H1 (cell line): ENCODE measurements at regions not wholly inside any gene's neighbourhood (a gene's known extent, or its start where the extent isn't known, plus 50 kb on each side); places are given as distances from the start of the nearest gene placed in this dataset.

Experiments
- CTCF ChIA-PET: fragments of 300-600 bp; sonication (Branson Sonifier 250); formaldehyde crosslinking; loops from one replicate; lab custom pipeline; 2021; ENCODE audit not compliant: partially characterized antibody; lab: Charles Lee
- POLR2A ChIA-PET: fragments of 300-600 bp; sonication (Branson Sonifier 250); formaldehyde crosslinking; loops from one replicate; lab custom pipeline; 2021; ENCODE audit warnings: inconsistent platforms; ENCODE audit not compliant: partially characterized antibody; lab: Charles Lee
- DNase-seq, 2 experiments: peaks; one replicate each; pipeline versions ENCODE4 v3.0.0 to v3.0.0-alpha.2; 2010 to 2022; ENCODE audit warnings: low spot score in 2 of 2, low read depth in 1 of 2, mixed read lengths in 1 of 2
- FAIRE-seq: peaks from 2 replicates; lab custom pipeline; 2011; peaks lifted over from hg19 to GRCh38; lab: Jason Lieb, UNC
- H2AFZ ChIP-seq: 2 replicates; pipeline ENCODE4 v1.8.1; 2012; ENCODE audit warnings: low read length, inconsistent platforms
- H2AK5ac ChIP-seq: 2 replicates; pipeline ENCODE4 v1.6.1; 2013; ENCODE audit warnings: low read depth, low read length
- H2BK120ac ChIP-seq: replicated peaks from 2 replicates; pipeline ENCODE3; 2013; ENCODE audit warnings: low read depth, low read length, inconsistent platforms
- H2BK12ac ChIP-seq: 2 replicates; pipeline ENCODE4 v1.6.1; 2013; ENCODE audit warnings: low read depth, low read length
- H2BK15ac ChIP-seq: 2 replicates; pipeline ENCODE4 v1.6.1; 2013; ENCODE audit warnings: low read length
- H2BK20ac ChIP-seq: 2 replicates; pipeline ENCODE4 v1.6.1; 2013; ENCODE audit warnings: low read length
- H2BK5ac ChIP-seq: 2 replicates; pipeline ENCODE4 v1.6.1; 2013; ENCODE audit warnings: low read depth, low read length
- H3K14ac ChIP-seq: 2 replicates; pipeline ENCODE4 v1.6.1; 2013; ENCODE audit warnings: inconsistent platforms; ENCODE audit not compliant: insufficient read length
- H3K18ac ChIP-seq: 2 replicates; pipeline ENCODE4 v1.6.1; 2013; ENCODE audit warnings: low read length; ENCODE audit errors: extremely low read depth
- H3K23ac ChIP-seq: 2 replicates; pipeline ENCODE4 v1.6.1; 2013; ENCODE audit warnings: inconsistent platforms; ENCODE audit not compliant: insufficient read length
- H3K23me2 ChIP-seq: 2 replicates; pipeline ENCODE4 v1.6.1; 2013; ENCODE audit warnings: low read depth, low read length
- H3K27ac ChIP-seq: 2 replicates; pipeline ENCODE4 v1.6.1; 2011; ENCODE audit warnings: low read depth, low read length, inconsistent platforms
- H3K27me3 ChIP-seq, 4 experiments: replicated peaks in 1 of 4; 1 replicate in 1 of 4; 2 replicates in 3 of 4; pipeline versions ENCODE4 v1.6.1 to v1.8.1; 2011 to 2013; ENCODE audit warnings: low read length in 3 of 4, mild to moderate bottlenecking in 3 of 4, inconsistent platforms in 2 of 4, mixed read lengths in 2 of 4, moderate library complexity in 1 of 4; ENCODE audit not compliant: control insufficient read depth in 3 of 4, insufficient read depth in 3 of 4; ENCODE audit errors: extremely low read depth in 1 of 4
- H3K36me3 ChIP-seq, 4 experiments: 2 replicates each; pipeline versions ENCODE4 v1.6.1 to v1.8.1; 2011 to 2013; ENCODE audit warnings: mild to moderate bottlenecking in 4 of 4, low read length in 3 of 4, moderate library complexity in 2 of 4, control low read depth in 1 of 4, inconsistent platforms in 1 of 4; ENCODE audit not compliant: insufficient read depth in 4 of 4, control insufficient read depth in 2 of 4
- H3K4ac ChIP-seq: replicated peaks from 2 replicates; pipeline ENCODE3; 2013; ENCODE audit warnings: low read length, low read depth, mixed read lengths, inconsistent platforms; ENCODE audit not compliant: insufficient read length
- H3K4me1 ChIP-seq, 4 experiments: replicated peaks in 1 of 4; 1 replicate in 1 of 4; 2 replicates in 3 of 4; pipeline versions ENCODE4 v1.6.1 to v1.8.1; 2011 to 2013; ENCODE audit warnings: low read length in 3 of 4, inconsistent platforms in 2 of 4, mixed read lengths in 1 of 4; ENCODE audit not compliant: insufficient read depth in 4 of 4, control insufficient read depth in 3 of 4
- H3K4me2 ChIP-seq, 2 experiments: 2 replicates each; pipeline versions ENCODE4 v1.6.1 to v1.8.1; 2011 to 2013; ENCODE audit warnings: low read depth in 2 of 2, low read length in 2 of 2, control low read depth in 1 of 2, inconsistent platforms in 1 of 2, mild to moderate bottlenecking in 1 of 2; ENCODE audit not compliant: insufficient read depth in 1 of 2
- H3K4me3 ChIP-seq, 4 experiments: fragments of 200-600, 300-600 bp in 1 of 4; sonication (generic), shearing (Covaris generic), sonication (Bioruptor Twin) in 1 of 4; 2 replicates each; pipeline versions ENCODE4 v1.5.1 to v1.8.1; 2011 to 2016; ENCODE audit warnings: low read length in 4 of 4, low read depth in 3 of 4, control low read depth in 2 of 4, inconsistent platforms in 2 of 4, mild to moderate bottlenecking in 2 of 4, mixed read lengths in 1 of 4, moderate library complexity in 1 of 4; ENCODE audit not compliant: insufficient read depth in 2 of 4; ENCODE audit errors: extremely low read depth in 1 of 4
- H3K56ac ChIP-seq: replicated peaks from 2 replicates; pipeline ENCODE3; 2013; ENCODE audit warnings: low read depth, mild to moderate bottlenecking, mixed read lengths, low read length, inconsistent platforms; ENCODE audit not compliant: insufficient read length
- H3K79me1 ChIP-seq: 2 replicates; pipeline ENCODE4 v1.6.1; 2013; ENCODE audit warnings: low read depth, low read length, control low read depth
- H3K79me2 ChIP-seq, 2 experiments: 2 replicates each; pipeline versions ENCODE4 v1.6.1 to v1.8.1; 2012 to 2013; ENCODE audit warnings: low read length in 2 of 2, mild to moderate bottlenecking in 2 of 2, inconsistent platforms in 1 of 2; ENCODE audit not compliant: insufficient read depth in 2 of 2, control insufficient read depth in 1 of 2
- H3K9ac ChIP-seq, 4 experiments: replicated peaks in 1 of 4; 1 replicate in 1 of 4; 2 replicates in 3 of 4; pipeline versions ENCODE4 v1.6.1 to v1.8.1; 2011 to 2013; ENCODE audit warnings: low read depth in 3 of 4, low read length in 3 of 4, control low read depth in 2 of 4, mild to moderate bottlenecking in 2 of 4, moderate library complexity in 2 of 4, inconsistent platforms in 1 of 4; ENCODE audit errors: extremely low read depth in 1 of 4
- H3K9me3 ChIP-seq, 2 experiments: 2 replicates each; pipeline versions ENCODE4 v1.6.1 to v1.8.1; 2012 to 2013; ENCODE audit warnings: mild to moderate bottlenecking in 2 of 2, moderate library complexity in 2 of 2, control low read depth in 1 of 2, inconsistent platforms in 1 of 2, low read depth in 1 of 2, low read length in 1 of 2, mixed read lengths in 1 of 2; ENCODE audit not compliant: insufficient read depth in 2 of 2
- H4K20me1 ChIP-seq, 2 experiments: replicated peaks in 1 of 2; 2 replicates each; pipeline versions ENCODE3 to v1.8.1; 2011 to 2013; ENCODE audit warnings: inconsistent platforms in 2 of 2, low read length in 2 of 2, mild to moderate bottlenecking in 1 of 2; ENCODE audit not compliant: insufficient read depth in 2 of 2, control insufficient read depth in 1 of 2
- H4K5ac ChIP-seq: 2 replicates; pipeline ENCODE4 v1.6.1; 2013; ENCODE audit warnings: low read length, low read depth, mixed read lengths, inconsistent platforms; ENCODE audit not compliant: insufficient read length
- H4K8ac ChIP-seq: 2 replicates; pipeline ENCODE4 v1.8.0; 2013; ENCODE audit warnings: mild to moderate bottlenecking, moderate library complexity, low read length, inconsistent platforms; ENCODE audit not compliant: insufficient read depth; ENCODE audit errors: extremely low read depth
- H4K91ac ChIP-seq: replicated peaks from 2 replicates; pipeline ENCODE3; 2013; ENCODE audit warnings: low read length, mixed read lengths, inconsistent platforms; ENCODE audit not compliant: insufficient read length
- CEBPB ChIP-seq: IDR thresholded peaks from 2 replicates; pipeline ENCODE4 v1.6.1; 2012; ENCODE audit warnings: low read depth, low read length
- GTF2F1 ChIP-seq: IDR thresholded peaks from 2 replicates; pipeline ENCODE4 v1.6.1; 2012; ENCODE audit warnings: low read depth, low read length, improper control_type of control experiment, borderline replicate concordance
- KDM4A ChIP-seq: IDR thresholded peaks from one replicate; pipeline ENCODE4 v1.7.1; 2012; ENCODE audit warnings: low read depth, mild to moderate bottlenecking, moderate library complexity, low read length, inconsistent platforms; ENCODE audit not compliant: severe bottlenecking
- SP2 ChIP-seq: IDR thresholded peaks from 2 replicates; pipeline ENCODE4 v1.6.1; 2012; ENCODE audit warnings: mild to moderate bottlenecking, low read length, inconsistent platforms
- SRF ChIP-seq: IDR thresholded peaks from 2 replicates; pipeline ENCODE4 v1.6.1; 2011; ENCODE audit warnings: mild to moderate bottlenecking, low read depth, low read length, moderate library complexity
- WGBS, 2 experiments: shearing (Covaris generic) in 1 of 2; methylation state at CpG; one replicate each; pipeline versions ENCODE4 v1.1.6 to v1.1.7; 2013 to 2015; ENCODE audit warnings: low lambda C conversion rate in 2 of 2, mixed read lengths in 2 of 2, inconsistent platforms in 1 of 2, low coverage in 1 of 2, missing lambda C conversion rate in 1 of 2; ENCODE audit not compliant: insufficient replicate concordance in 2 of 2, insufficient coverage in 1 of 2, insufficient read length in 1 of 2; ENCODE audit errors: extremely low coverage in 1 of 2, missing lambda C conversion rate in 1 of 2; 5-methylcytosine and 5-hydroxymethylcytosine counted together

GRCh38 chr6:88301888-88302768 lies 136.0 kb upstream of the CNR1 start:
- Histone ChIP-seq H2BK120ac (no peak overlapping the region), H3K27me3 (no peaks in the 10 kb centered on the region), H4K20me1 (no peaks in the 10 kb centered on the region), H3K4ac (no peak overlapping the region), H2BK12ac (no peak overlapping the region), H2BK5ac (no peak overlapping the region), H3K4me3 (no peak overlapping the region), H3K4me2 (no peak overlapping the region), H2BK15ac (no peak overlapping the region), H3K23me2 (no peaks in the 10 kb centered on the region), H3K9me3 (no peaks in the 10 kb centered on the region), H3K9ac (no peak overlapping the region), H3K36me3 (no peaks in the 10 kb centered on the region), H3K18ac (no peak overlapping the region), H3K27ac (no peak overlapping the region), H2AK5ac (no peak overlapping the region), H3K4me1 (no peaks in the 10 kb centered on the region), H3K56ac (no peak overlapping the region), H3K23ac (no peak overlapping the region), H4K5ac (no peak overlapping the region), H2BK20ac (no peak overlapping the region), H3K14ac (no peak overlapping the region), H2AFZ (no peak overlapping the region; the same call in 1 of the 2 replicates), H3K79me1 (no peaks in the 10 kb centered on the region), H4K8ac (no peak overlapping the region), H4K91ac (no peak overlapping the region), H3K79me2 (no peaks in the 10 kb centered on the region)
- 89% methylated on average over 5 of the region's 5 CpGs; no CpG with 5 or more reads in 1 of the 2 experiments for WGBS, 2 experiments
- DNase-seq: no peak
- FAIRE-seq: no peak
- ChIA-PET POLR2A (no interaction called here), CTCF (interaction anchor here (0.7 kb wide), 1 partner anchor 18 kb away, joined by 3 read pairs; no protein-coding TSS in a partner anchor)
- TF ChIP-seq KDM4A (no peak), SRF (no peak), GTF2F1 (no peak), CEBPB (peak; percentile 80; the same call in 1 of the 2 replicates), SP2 (no peak)
